Activated T-helper 17 cell treated with anti-CD3 and anti-CD28 coated beads, Interleukin-2, amount 50 U/mL, for 72 hours (primary cell): ENCODE measurements at regions not wholly inside any gene's neighbourhood (a gene's known extent, or its start where the extent isn't known, plus 50 kb on each side); places are given as distances from the start of the nearest gene placed in this dataset.

Source experiments
- ATAC-seq: fragments of 150-1000 bp; cut with Tn5 transposase; replicated peaks from 2 replicates; pipeline ENCODE4 v1.10.0; 2021; ENCODE audit warnings: mild to moderate bottlenecking, moderate library complexity
- H3K27ac Mint-ChIP-seq: one replicate; pipeline ENCODE4 v1.8.0; 2022; ENCODE audit warnings: mixed read lengths
- H3K27me3 Mint-ChIP-seq: one replicate; pipeline ENCODE4 v1.8.0; 2022; ENCODE audit warnings: mixed read lengths
- H3K36me3 Mint-ChIP-seq: one replicate; pipeline ENCODE4 v1.8.0; 2022; ENCODE audit warnings: low read depth, mild to moderate bottlenecking, mixed read lengths
- H3K4me1 Mint-ChIP-seq: one replicate; pipeline ENCODE4 v1.8.0; 2022; ENCODE audit warnings: mixed read lengths
- H3K4me3 Mint-ChIP-seq: one replicate; pipeline ENCODE4 v1.8.0; 2022; ENCODE audit warnings: mild to moderate bottlenecking, mixed read lengths
- H3K9me3 Mint-ChIP-seq: one replicate; pipeline ENCODE4 v1.8.0; 2022; ENCODE audit warnings: mixed read lengths

DNA sequence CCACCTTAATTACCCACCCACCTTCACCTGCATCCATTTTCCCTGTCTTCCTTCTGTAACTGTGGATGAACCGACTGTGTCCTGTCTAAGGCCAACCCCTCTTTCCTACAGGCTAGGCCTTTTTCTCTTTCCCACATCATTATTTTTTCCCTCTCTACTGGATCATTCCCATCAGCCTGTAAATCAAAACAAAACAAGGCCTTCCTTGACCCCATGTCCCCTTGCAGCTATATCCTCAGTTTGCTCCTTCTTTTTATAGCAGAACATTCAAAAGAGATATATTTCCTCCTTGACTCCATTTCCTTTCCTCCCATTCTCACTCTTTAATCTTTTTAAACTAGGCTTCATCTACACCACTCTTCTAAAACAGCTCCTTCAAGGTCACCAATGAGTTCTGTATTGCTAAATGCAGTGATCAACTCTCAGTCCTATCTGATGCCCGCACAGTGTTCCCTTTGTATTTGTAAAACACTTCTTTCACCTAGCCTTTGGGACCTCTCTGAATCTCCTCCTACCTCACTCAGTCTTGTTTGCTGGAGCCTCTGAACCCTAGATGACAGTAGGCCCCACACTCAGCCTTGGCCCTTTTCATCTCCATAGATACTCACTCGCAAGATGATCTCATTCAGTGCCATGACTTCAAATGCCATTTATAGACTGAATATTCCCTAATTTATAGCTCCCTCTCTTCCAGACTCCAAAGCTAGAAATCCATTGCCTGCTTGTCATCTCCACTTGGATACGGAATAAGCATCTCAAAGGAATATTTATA is 55.7 kb downstream of the CXCR4 start:
- Mint-ChIP-seq H3K36me3 (no peaks in the 10 kb centered on the region), H3K9me3 (no peaks in the 10 kb centered on the region), H3K27ac (peak overlapping the region; percentile 14), H3K4me1 (peaks cover 31% of the 10 kb centered on the region), H3K4me3 (no peak overlapping the region), H3K27me3 (no peaks in the 10 kb centered on the region)
- ATAC-seq, result no peak

DNA sequence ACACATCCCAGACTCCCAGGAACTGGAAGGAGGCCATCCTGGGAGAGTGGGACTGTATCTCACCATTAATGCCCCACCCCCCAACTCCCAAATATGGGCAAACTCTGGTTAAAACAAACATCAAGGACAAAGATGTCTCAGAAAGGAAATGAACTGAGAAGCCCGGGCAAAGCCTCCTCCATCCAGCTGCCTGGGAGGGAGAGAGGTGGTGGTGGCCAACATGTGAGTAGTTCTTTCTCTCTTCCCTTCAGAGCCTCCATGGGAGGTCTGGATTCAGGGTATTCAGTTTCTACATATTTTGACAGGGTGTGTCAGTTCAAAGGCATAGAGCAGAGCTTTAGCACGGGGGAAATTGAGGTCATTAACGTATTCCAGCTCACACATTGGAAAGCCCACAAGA is 57.5 kb downstream of the CXCR4 start:
- Mint-ChIP-seq H3K27ac (no peak overlapping the region), H3K4me3 (no peak overlapping the region), H3K36me3 (no peaks in the 10 kb centered on the region), H3K4me1 (peaks cover 39% of the 10 kb centered on the region), H3K9me3 (no peaks in the 10 kb centered on the region), H3K27me3 (no peaks in the 10 kb centered on the region)
- ATAC-seq, result no peak

DNA sequence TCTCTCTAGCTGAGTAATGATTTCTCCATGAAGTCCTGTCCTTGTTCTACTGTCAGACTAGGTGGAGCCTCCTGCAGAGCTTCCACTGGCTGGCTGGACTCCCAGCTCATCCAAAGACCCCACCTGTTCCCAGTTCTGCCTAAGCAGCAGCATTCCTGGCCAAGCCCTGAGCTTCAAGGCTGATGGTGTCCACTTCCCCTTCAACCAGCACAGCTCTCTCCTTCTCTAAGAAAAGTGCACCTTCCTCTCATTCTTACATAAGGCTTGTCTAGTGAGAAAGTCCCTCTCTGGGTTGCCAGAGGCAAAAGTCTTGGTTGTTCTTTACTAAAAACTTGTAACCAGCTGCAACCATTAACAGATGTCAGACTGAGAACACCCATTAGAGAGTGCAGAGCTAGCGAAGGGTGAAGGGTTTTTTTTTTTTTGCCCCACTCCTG is 58.9 kb downstream of the CXCR4 start:
- Mint-ChIP-seq H3K27ac (peak overlapping the region; percentile 57), H3K4me1 (peaks cover 41% of the 10 kb centered on the region), H3K36me3 (no peaks in the 10 kb centered on the region), H3K4me3 (peak overlapping the region; percentile 15), H3K27me3 (no peaks in the 10 kb centered on the region), H3K9me3 (no peaks in the 10 kb centered on the region)
- no peak for ATAC-seq

DNA sequence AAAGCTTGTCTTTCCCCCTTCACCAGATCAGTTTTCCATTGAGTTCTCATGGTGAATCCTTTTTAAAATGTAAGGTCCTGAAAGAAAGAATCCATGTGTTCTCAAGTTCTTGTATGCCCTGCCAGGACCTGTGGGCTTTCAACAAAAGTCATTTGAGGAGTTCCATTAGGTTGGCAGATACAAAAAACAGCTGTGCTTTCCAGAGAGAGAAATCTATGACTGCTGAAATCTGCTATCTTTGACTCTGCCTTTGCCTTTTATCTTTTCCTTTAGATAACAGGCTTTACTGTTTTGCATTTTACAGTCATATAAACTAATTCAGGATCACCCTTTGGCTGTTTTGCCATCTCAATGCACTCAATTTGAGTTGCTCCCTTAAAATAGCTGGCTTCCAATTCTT is 59.7 kb downstream of the CXCR4 start:
- peaks cover 36% of the 10 kb centered on the region for H3K4me1 Mint-ChIP-seq
- no peaks in the 10 kb centered on the region for H3K27me3 Mint-ChIP-seq
- peak overlapping the region; percentile 59 for H3K4me3 Mint-ChIP-seq
- H3K36me3 Mint-ChIP-seq, result no peaks in the 10 kb centered on the region
- H3K9me3 Mint-ChIP-seq, result no peaks in the 10 kb centered on the region
- ATAC-seq, result no peak
- H3K27ac Mint-ChIP-seq, result peak overlapping the region; percentile 87

DNA sequence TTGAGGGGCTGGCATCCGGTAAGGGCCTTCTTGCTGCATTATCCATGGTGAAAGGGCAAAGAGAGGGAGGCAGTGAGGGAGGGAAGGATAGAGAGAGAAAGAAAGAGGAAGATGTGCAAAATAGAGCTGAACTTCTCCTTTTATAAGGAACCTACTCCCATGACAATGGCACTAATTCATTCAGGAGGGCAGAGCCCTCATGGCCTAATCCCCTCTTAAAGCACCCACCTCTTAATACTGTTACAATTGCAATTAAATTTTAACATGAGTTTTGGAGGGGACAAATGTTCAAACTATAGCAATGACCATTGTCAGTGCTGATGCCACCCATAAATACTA is 60.2 kb downstream of the CXCR4 start:
- Mint-ChIP-seq H3K4me3 (peak overlapping the region; percentile 59), H3K4me1 (peaks cover 38% of the 10 kb centered on the region), H3K27ac (peak overlapping the region; percentile 87), H3K9me3 (no peaks in the 10 kb centered on the region), H3K36me3 (no peaks in the 10 kb centered on the region), H3K27me3 (no peaks in the 10 kb centered on the region)
- no peak for ATAC-seq

DNA sequence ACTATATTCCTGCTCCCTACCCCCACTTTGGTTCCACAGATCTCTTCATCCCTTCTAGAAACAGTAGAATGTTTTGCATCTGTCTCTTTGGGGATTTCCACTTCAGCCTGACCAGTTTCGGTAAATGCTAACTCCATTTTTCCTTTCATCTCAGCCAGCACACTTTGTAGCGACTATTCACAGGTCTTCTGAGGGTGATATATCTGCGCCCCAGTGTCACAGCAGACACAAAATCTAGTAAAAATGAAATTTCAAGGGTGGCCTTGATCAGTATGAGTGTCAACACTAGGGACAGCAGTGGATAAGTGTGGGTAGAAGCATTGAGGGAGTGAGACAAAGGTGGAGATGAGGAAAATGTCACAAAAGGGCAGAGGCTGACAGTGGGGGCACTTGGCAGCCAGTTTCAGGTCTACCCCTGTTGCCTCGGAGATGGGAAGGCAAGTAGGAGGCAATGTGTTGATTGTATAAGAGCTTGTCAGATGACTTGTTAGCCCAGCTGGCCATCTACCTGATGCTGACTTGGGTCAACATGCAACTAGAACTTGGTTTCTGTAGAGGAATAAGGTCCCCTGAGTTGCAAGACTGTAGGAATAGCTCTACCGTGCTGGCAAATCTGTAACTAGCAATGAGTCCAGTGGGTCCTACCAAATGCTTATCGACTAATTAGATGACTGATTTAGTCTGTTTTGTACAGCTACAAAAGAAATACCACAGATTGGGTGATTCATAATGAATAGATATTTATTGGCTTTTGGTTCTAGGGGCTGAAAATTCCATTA is 60.7 kb downstream of the CXCR4 start:
- peak; percentile 78 for ATAC-seq

DNA sequence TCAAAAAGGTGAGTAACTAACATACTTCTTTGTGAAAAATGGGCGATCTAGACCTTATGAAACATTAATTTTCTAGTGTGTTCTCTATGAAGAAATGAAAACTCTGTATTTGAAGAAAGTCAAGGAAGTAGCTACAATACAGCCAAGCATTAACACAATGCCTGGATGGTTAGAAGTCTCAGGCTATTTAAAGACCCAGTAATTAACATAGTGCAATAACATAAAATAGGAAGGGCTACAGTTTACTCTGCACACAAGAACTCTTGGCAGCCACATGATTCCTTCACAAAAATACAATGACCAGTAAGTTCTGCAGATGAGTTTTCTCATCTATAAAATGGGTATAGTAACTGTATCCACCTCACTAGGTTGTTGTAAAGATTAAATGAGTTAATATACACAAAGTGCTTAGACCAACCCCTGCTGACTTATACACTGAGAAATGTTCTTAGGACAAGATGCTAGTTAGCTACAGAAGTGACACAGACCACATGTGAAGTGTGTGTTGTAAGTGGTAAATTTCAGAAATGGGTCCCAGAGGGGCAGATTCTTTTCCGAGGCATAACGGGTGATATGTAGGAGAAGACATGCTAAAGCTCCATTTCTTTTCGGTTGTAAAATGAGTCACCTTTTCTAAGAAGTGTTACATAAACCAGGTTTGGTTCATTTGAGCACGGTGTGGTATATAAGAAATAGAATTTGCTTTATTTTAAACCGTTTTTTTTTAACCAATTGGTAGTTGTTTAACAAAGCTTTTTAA is 61.8 kb downstream of the CXCR4 start:
- peak overlapping the region; percentile 87 for H3K27ac Mint-ChIP-seq
- H3K27me3 Mint-ChIP-seq, result no peaks in the 10 kb centered on the region
- peak overlapping the region; percentile 59 for H3K4me3 Mint-ChIP-seq
- peak; percentile 51 for ATAC-seq
- H3K9me3 Mint-ChIP-seq, result peaks cover under 1% of the 10 kb centered on the region
- H3K36me3 Mint-ChIP-seq, result peaks cover 2% of the 10 kb centered on the region
- H3K4me1 Mint-ChIP-seq, result peaks cover 48% of the 10 kb centered on the region

More for the DNA sequence above, 60.7 kb downstream of the CXCR4 start:
- H3K27me3 Mint-ChIP-seq, result no peaks in the 10 kb centered on the region
- peak overlapping the region; percentile 87 for H3K27ac Mint-ChIP-seq
- H3K4me1 Mint-ChIP-seq, result peaks cover 40% of the 10 kb centered on the region
- H3K4me3 Mint-ChIP-seq, result peak overlapping the region; percentile 59
- H3K36me3 Mint-ChIP-seq, result no peaks in the 10 kb centered on the region
- H3K9me3 Mint-ChIP-seq, result no peaks in the 10 kb centered on the region

DNA sequence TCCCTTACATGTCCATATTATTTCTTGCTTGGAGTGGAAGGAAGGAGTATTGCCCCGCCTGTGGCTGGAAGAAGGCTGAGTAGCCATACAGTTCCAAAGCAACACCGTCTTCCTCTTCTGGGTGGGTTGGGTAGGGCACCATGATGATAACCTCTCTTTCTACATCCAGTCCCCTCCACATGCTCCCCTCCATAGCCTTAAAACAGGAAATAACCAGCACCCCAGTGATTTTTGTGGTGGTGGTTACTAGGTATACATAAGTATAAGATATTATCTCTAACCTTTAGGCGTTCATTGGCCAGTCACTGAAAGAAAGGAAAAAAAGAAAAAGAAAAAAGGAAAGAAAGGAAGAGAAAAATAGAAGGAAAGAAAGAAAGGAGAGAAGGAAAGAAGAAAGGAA is 63.1 kb downstream of the CXCR4 start:
- Mint-ChIP-seq H3K27ac (peak overlapping the region; percentile 87), H3K4me3 (peak overlapping the region; percentile 59), H3K27me3 (no peaks in the 10 kb centered on the region)

DNA sequence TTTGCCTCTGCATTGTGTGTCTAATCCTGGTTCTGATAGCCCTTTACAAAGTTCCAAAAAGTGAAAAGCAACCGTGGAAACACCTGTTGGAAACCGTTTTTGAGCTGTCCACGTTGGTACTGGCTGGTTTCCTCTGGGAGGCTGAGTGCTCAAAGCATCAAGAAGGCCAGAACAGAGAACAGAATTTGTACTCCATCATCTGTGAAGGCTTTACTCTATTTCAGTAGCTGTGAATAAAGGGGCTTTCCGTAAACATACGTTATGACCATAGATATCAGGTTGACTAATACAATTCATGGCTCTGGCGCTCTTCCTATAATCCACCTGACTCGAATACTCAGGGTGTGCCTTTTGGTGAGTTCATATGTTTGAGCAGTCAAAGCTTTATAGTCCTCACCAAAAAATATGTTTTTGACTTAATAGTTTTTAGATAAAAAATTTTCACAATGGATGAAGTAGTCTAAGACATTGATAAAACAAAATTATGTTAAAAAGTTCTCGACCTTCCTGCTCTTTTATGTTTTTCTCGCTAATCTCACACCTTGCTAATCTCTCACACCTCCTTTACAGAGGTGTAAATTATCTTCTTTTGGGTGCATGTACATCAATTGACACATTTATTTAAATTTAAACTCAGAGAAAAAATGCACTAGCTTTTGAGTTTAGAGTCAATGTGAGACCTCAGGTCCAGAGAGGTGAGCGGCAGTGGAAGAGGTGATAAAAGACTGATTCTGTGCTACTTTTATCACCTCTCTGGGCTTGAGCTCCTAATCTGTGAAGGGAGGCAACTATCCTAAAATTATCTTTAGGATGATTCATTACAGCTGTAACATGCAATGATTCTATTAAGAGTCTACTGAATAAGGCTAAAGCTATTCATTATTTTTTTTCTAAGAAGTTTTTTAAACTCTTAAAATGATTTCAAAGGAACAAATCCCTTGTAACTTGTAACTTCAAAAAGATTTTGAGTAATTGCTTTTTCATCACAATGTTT is 65.3 kb downstream of the CXCR4 start:
- Mint-ChIP-seq H3K4me1 (peaks cover 73% of the 10 kb centered on the region), H3K27ac (peak overlapping the region; percentile 99), H3K4me3 (peak overlapping the region; percentile 88), H3K9me3 (peaks cover 3% of the 10 kb centered on the region), H3K36me3 (peaks cover 9% of the 10 kb centered on the region), H3K27me3 (no peaks in the 10 kb centered on the region)
- ATAC-seq, result peak; percentile 31

More for the DNA sequence above, 63.1 kb downstream of the CXCR4 start:
- no peak for ATAC-seq
- Mint-ChIP-seq H3K9me3 (peaks cover 3% of the 10 kb centered on the region), H3K36me3 (peaks cover 9% of the 10 kb centered on the region), H3K4me1 (peaks cover 59% of the 10 kb centered on the region)

DNA sequence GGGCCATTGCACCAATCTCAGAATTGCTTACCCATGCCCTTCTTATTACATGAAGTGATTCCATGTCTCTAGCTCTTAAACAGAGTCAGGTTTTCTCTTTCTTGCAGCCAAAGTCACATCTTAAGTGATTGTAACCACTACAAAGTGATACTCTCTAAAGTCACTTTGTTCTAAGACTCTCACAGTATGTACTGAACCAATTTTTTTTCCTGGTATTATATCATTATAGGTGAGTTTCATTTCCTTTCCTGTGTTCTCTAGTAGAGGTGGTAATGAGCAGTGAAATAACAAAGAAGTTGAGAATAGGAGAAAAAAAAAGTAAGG is 66.3 kb upstream of the DARS1 start:
- Mint-ChIP-seq H3K27me3 (no peaks in the 10 kb centered on the region), H3K27ac (peak overlapping the region; percentile 99), H3K36me3 (peaks cover 9% of the 10 kb centered on the region), H3K4me3 (peak overlapping the region; percentile 88), H3K9me3 (peaks cover 5% of the 10 kb centered on the region), H3K4me1 (peaks cover 65% of the 10 kb centered on the region)
- ATAC-seq, result peak; percentile 42

DNA sequence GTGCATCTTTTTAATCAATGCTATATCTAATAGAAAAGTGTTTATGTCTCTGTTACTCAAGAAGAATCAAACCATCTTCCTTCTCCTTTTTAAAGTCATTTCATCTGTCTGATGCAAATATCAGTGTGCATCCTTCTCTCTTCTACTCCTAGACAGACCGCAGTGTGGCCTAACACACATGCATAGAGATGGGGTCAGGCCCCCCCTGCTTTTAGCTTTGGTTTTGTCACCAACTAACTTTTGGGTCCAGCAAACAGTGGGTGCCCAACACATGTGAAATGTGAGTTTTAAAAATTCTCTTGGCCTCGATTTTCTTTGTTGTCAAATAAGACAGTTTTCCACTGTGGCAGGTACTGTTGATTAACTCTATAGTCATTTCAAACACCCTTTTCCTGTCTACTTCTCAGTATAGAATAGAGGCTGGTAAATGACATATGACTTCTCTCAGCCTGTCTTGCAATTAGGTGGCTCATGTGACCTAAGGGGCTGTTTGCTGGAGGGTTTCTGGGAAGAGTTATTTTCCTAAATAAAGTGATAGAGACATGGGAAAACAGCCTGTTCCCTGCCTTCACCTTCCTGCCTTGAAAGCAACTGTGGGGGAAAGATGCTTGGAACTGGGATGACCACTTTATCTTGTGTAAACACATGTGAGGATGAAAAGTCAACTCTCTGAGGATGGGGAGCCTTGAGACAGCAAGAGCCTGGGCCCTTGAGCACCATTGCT is 65.7 kb upstream of the DARS1 start:
- Mint-ChIP-seq H3K9me3 (peaks cover 8% of the 10 kb centered on the region), H3K27ac (peak overlapping the region; percentile 99), H3K27me3 (no peaks in the 10 kb centered on the region), H3K36me3 (peaks cover 9% of the 10 kb centered on the region), H3K4me3 (peak overlapping the region; percentile 88), H3K4me1 (peaks cover 68% of the 10 kb centered on the region)
- ATAC-seq, result peak; percentile 71

DNA sequence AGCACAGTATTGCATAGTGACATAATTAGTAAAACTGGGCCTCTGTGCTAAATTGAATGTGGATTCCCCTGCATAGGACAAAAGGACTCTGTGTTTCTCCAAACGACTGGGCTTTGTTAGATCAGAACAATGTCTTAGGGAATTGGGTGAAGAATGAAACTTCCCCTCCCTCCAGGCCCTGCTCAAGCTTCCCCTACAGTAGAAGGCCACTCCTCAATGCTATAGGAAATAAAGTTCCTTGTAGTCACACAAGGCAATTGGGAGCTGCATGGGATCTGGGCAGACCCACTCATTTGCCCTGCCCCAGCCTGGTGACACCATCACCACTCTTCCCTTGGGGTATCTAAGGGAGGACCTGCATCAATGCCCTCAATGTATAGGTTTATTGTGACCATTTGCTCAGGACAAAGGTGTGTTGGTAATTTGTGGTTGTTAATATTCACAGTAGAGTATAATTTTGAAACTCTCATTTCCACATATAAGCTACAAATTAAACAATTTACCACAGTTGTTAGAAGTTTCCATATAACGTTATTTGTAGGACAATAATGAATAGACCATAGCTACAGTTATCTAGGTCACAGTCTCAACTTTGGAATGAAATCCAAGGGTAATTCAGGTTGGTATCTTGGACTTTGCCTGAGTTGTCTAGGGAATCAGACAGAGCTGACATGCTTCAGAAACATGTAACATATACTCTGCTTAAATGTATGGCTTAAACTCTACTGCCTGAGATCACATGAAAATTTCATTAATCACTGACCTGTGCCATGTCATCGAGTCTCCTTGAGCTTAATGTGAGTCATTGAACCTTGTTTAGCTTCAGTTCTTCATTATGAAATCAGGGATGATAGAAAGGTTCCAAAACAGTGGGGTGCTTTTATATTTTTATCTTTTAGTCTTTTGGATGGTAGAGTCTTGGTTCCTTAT is 64.8 kb upstream of the DARS1 start:
- no peaks in the 10 kb centered on the region for H3K27me3 Mint-ChIP-seq
- peaks cover 9% of the 10 kb centered on the region for H3K36me3 Mint-ChIP-seq
- peak overlapping the region; percentile 88 for H3K4me3 Mint-ChIP-seq
- peaks cover 8% of the 10 kb centered on the region for H3K9me3 Mint-ChIP-seq
- peak overlapping the region; percentile 99 for H3K27ac Mint-ChIP-seq
- H3K4me1 Mint-ChIP-seq, result peaks cover 62% of the 10 kb centered on the region
- peak; percentile 20 for ATAC-seq
